Ectodermal cell (in vitro differentiated cells): ENCODE measurements at regions not wholly inside any gene's neighbourhood (a gene's known extent, or its start where the extent isn't known, plus 50 kb on each side); places are given as distances from the start of the nearest gene placed in this dataset.
"Not testable (repeated sequence)": the region's sequence is repeated elsewhere in the genome, so short reads cannot be mapped to it uniquely, and the experiment has no call there.

Experiments used
- H3K27ac ChIP-seq: 2 replicates; pipeline ENCODE4 v1.7.0; 2013; ENCODE audit warnings: mild to moderate bottlenecking, low read depth, low read length; ENCODE audit not compliant: insufficient read depth, poor library complexity, severe bottlenecking
- H3K27me3 ChIP-seq: 2 replicates; pipeline ENCODE4 v1.7.0; 2013; ENCODE audit warnings: mild to moderate bottlenecking, low read length; ENCODE audit not compliant: insufficient read depth, control insufficient read depth, poor library complexity, severe bottlenecking
- H3K36me3 ChIP-seq: one replicate; pipeline ENCODE4 v1.7.0; 2013; ENCODE audit warnings: low read length; ENCODE audit not compliant: control insufficient read depth, insufficient read depth
- H3K4me1 ChIP-seq: one replicate; pipeline ENCODE4 v1.7.0; 2013; ENCODE audit warnings: low read length; ENCODE audit not compliant: control insufficient read depth, insufficient read depth
- H3K4me3 ChIP-seq: 2 replicates; pipeline ENCODE4 v1.7.0; 2013; ENCODE audit warnings: low read depth, low read length, control low read depth; ENCODE audit not compliant: insufficient read depth
- H3K9me3 ChIP-seq: 2 replicates; pipeline ENCODE4 v1.7.0; 2013; ENCODE audit warnings: mild to moderate bottlenecking, low read length, moderate library complexity; ENCODE audit not compliant: control insufficient read depth
- WGBS, 2 experiments: methylation state at CpG; one replicate each; pipeline ENCODE4 v1.1.7; 2013; ENCODE audit warnings: missing lambda C conversion rate in 2 of 2; 5-methylcytosine and 5-hydroxymethylcytosine counted together

- WGBS, 2 experiments, result 90 to 92% methylated on average over 2 of the region's 2 CpGs
- H3K36me3 ChIP-seq, result no peaks in the 10 kb centered on the region
- no peaks in the 10 kb centered on the region for H3K27me3 ChIP-seq
- H3K9me3 ChIP-seq, result no peaks in the 10 kb centered on the region
- no peak overlapping the region for H3K27ac ChIP-seq
- no peak overlapping the region for H3K4me3 ChIP-seq
- no peaks in the 10 kb centered on the region for H3K4me1 ChIP-seq
Measured at GRCh38 chr10:21431799-21432198, 93.7 kb downstream of the SKIDA1 start.

GRCh38 chr10:21427804-21428481 is 97.5 kb downstream of the SKIDA1 start:
- no peak overlapping the region for H3K27ac ChIP-seq
- H3K36me3 ChIP-seq, result no peaks in the 10 kb centered on the region
- H3K9me3 ChIP-seq, result no peaks in the 10 kb centered on the region
- H3K27me3 ChIP-seq, result no peaks in the 10 kb centered on the region
- no peaks in the 10 kb centered on the region for H3K4me1 ChIP-seq
- no peak overlapping the region for H3K4me3 ChIP-seq
- WGBS, 2 experiments, result 85 to 87% methylated on average over 6 of the region's 6 CpGs

GRCh38 chr10:21424459-21424861 is 101.0 kb downstream of the SKIDA1 start:
- WGBS, 2 experiments, result 85 to 89% methylated on average over 3 of the region's 3 CpGs
- no peaks in the 10 kb centered on the region for H3K4me1 ChIP-seq
- no peaks in the 10 kb centered on the region for H3K27me3 ChIP-seq
- H3K36me3 ChIP-seq, result no peaks in the 10 kb centered on the region
- no peak overlapping the region for H3K4me3 ChIP-seq
- no peak overlapping the region for H3K27ac ChIP-seq
- H3K9me3 ChIP-seq, result no peaks in the 10 kb centered on the region

GRCh38 chr10:21423850-21424249 is 101.6 kb downstream of the SKIDA1 start:
- no peaks in the 10 kb centered on the region for H3K36me3 ChIP-seq
- H3K9me3 ChIP-seq, result no peaks in the 10 kb centered on the region
- H3K4me1 ChIP-seq, result no peaks in the 10 kb centered on the region
- no peak overlapping the region for H3K27ac ChIP-seq
- WGBS, 2 experiments, result 92 to 94% methylated on average over 5 of the region's 5 CpGs
- H3K4me3 ChIP-seq, result no peak overlapping the region
- H3K27me3 ChIP-seq, result no peaks in the 10 kb centered on the region

GRCh38 chr10:21423338-21423737 is 102.1 kb downstream of the SKIDA1 start:
- WGBS, 2 experiments, result 90 to 92% methylated on average over 2 of the region's 2 CpGs
- Histone ChIP-seq H3K4me3 (no peak overlapping the region), H3K9me3 (no peaks in the 10 kb centered on the region), H3K4me1 (no peaks in the 10 kb centered on the region), H3K27me3 (no peaks in the 10 kb centered on the region), H3K36me3 (no peaks in the 10 kb centered on the region), H3K27ac (no peak overlapping the region)

GRCh38 chr10:21421794-21422193 is 103.7 kb downstream of the SKIDA1 start:
- H3K27ac ChIP-seq, result no peak overlapping the region
- H3K36me3 ChIP-seq, result no peaks in the 10 kb centered on the region
- H3K9me3 ChIP-seq, result no peaks in the 10 kb centered on the region
- 76 to 92% methylated on average over 4 of the region's 4 CpGs for WGBS, 2 experiments
- H3K27me3 ChIP-seq, result no peaks in the 10 kb centered on the region
- H3K4me3 ChIP-seq, result no peak overlapping the region
- no peaks in the 10 kb centered on the region for H3K4me1 ChIP-seq

GRCh38 chr10:21421016-21421415 is 104.5 kb downstream of the SKIDA1 start:
- Histone ChIP-seq H3K27me3 (no peaks in the 10 kb centered on the region), H3K4me3 (no peak overlapping the region), H3K4me1 (no peaks in the 10 kb centered on the region), H3K36me3 (no peaks in the 10 kb centered on the region), H3K27ac (no peak overlapping the region), H3K9me3 (no peaks in the 10 kb centered on the region)
- 77 to 86% methylated on average over 2 of the region's 2 CpGs for WGBS, 2 experiments

- not testable (repeated sequence) for H3K4me3 ChIP-seq, H3K4me1 ChIP-seq, H3K27me3 ChIP-seq, H3K36me3 ChIP-seq, H3K27ac ChIP-seq, H3K9me3 ChIP-seq
- 88 to 91% methylated on average over 5 of the region's 5 CpGs for WGBS, 2 experiments
Measured at GRCh38 chr10:21418981-21419576, 106.4 kb downstream of the SKIDA1 start.

- WGBS, 2 experiments, result 82 to 83% methylated on average over 6 of the region's 6 CpGs
- Histone ChIP-seq H3K4me3 (no peak overlapping the region), H3K27me3 (no peaks in the 10 kb centered on the region), H3K9me3 (no peaks in the 10 kb centered on the region), H3K36me3 (no peaks in the 10 kb centered on the region), H3K4me1 (no peaks in the 10 kb centered on the region), H3K27ac (no peak overlapping the region)
Measured at GRCh38 chr10:21417172-21417712, 108.2 kb downstream of the SKIDA1 start.

GRCh38 chr10:21413680-21414079 is 111.8 kb downstream of the SKIDA1 start:
- WGBS, 2 experiments, result 100% methylated on average over 1 of the region's 2 CpGs; no CpG with 5 or more reads in 1 of the 2 experiments
- Histone ChIP-seq H3K9me3 (no peaks in the 10 kb centered on the region), H3K4me3 (no peak overlapping the region), H3K27me3 (no peaks in the 10 kb centered on the region), H3K27ac (no peak overlapping the region), H3K36me3 (no peaks in the 10 kb centered on the region), H3K4me1 (no peaks in the 10 kb centered on the region)
